Transverse colon (tissue), 3 donors: ENCODE measurements at regions not wholly inside any gene's neighbourhood (a gene's known extent, or its start where the extent isn't known, plus 50 kb on each side); places are given as distances from the start of the nearest gene placed in this dataset.

ENCODE experiments used
- CTCF ChIP-seq, 5 experiments: fragments of 200-600 bp in 3 of 5; fragments of 450-650 bp in 2 of 5; sonication (generic) in 3 of 5; IDR thresholded peaks; 1 replicate in 2 of 5; 2 replicates in 3 of 5; pipeline ENCODE4 v1.5.1; 2016 to 2017; ENCODE audit warnings: antibody characterized with exemption in 5 of 5, inconsistent platforms in 3 of 5, mild to moderate bottlenecking in 2 of 5, moderate library complexity in 1 of 5
- EP300 ChIP-seq: sonication (generic); formaldehyde crosslinking; IDR thresholded peaks from one replicate; pipeline ENCODE4 v1.6.1; 2017; ENCODE audit warnings: antibody characterized with exemption, low read depth
- POLR2A ChIP-seq: fragments of 450-650 bp; IDR thresholded peaks from one replicate; pipeline ENCODE4 v1.6.1; 2016; ENCODE audit warnings: antibody characterized with exemption, mild to moderate bottlenecking, moderate library complexity

- TF ChIP-seq CTCF (IDR thresholded peaks at IDR 0.05), result no peak
- no peak for TF ChIP-seq POLR2A
- TF ChIP-seq EP300, result no peak
Observed at GRCh38 chr22:44436736-44437135, 61.3 kb downstream of the RTL6 start.
